CD4-positive, alpha-beta T cell (primary cell): ENCODE measurements at regions not wholly inside any gene's neighbourhood (a gene's known extent, or its start where the extent isn't known, plus 50 kb on each side); places are given as distances from the start of the nearest gene placed in this dataset.

Experiments
- ATAC-seq: fragments of 200-7000 bp; cut with Tn5 transposase; one replicate; pipeline ENCODE4 v1.10.0; 2022; ENCODE audit warnings: mild to moderate bottlenecking; ENCODE audit not compliant: poor library complexity
- CTCF ChIA-PET: fragments of 350-600 bp; sonication (Branson Sonifier 250); formaldehyde crosslinking; loops from one replicate; lab custom pipeline; 2021; ENCODE audit warnings: antibody characterized with exemption, inconsistent platforms; lab: Charles Lee
- POLR2A ChIA-PET: fragments of 350-600 bp; sonication (Branson Sonifier 250); formaldehyde crosslinking; loops from one replicate; lab custom pipeline; 2021; ENCODE audit warnings: antibody characterized with exemption, inconsistent platforms; lab: Charles Lee
- DNase-seq, 14 experiments: peaks; one replicate each; pipeline ENCODE4 v3.0.0-alpha.2; 2013 to 2020; ENCODE audit warnings: mixed read lengths in 2 of 14
- H3K27ac ChIP-seq, 2 donors: one replicate each; pipeline versions ENCODE4 v1.5.1 to v1.7.0; 2013; ENCODE audit warnings: low read length in 2 of 2, low read depth in 1 of 2, mild to moderate bottlenecking in 1 of 2
- H3K27me3 ChIP-seq, 2 experiments: 1 replicate in 1 of 2; 2 replicates in 1 of 2; pipeline versions ENCODE4 v1.6.1 to v1.7.0; 2013; ENCODE audit warnings: low read length in 2 of 2, control low read depth in 1 of 2, mild to moderate bottlenecking in 1 of 2, moderate library complexity in 1 of 2; ENCODE audit not compliant: insufficient read depth in 2 of 2, control insufficient read depth in 1 of 2
- H3K36me3 ChIP-seq: one replicate; pipeline ENCODE4 v1.6.1; 2013; ENCODE audit warnings: low read length, control low read depth; ENCODE audit not compliant: insufficient read depth
- H3K4me1 ChIP-seq: one replicate; pipeline ENCODE4 v1.6.1; 2013; ENCODE audit warnings: low read length, control low read depth; ENCODE audit not compliant: insufficient read depth
- H3K4me3 ChIP-seq: one replicate; pipeline ENCODE4 v1.5.1; 2013; ENCODE audit warnings: mild to moderate bottlenecking, low read length, moderate library complexity
- H3K9me3 ChIP-seq, 2 experiments: 1 replicate in 1 of 2; 2 replicates in 1 of 2; pipeline versions ENCODE4 v1.6.1 to v1.7.0; 2013; ENCODE audit warnings: low read length in 2 of 2, mild to moderate bottlenecking in 2 of 2, control low read depth in 1 of 2, moderate library complexity in 1 of 2; ENCODE audit not compliant: control insufficient read depth in 1 of 2, insufficient read depth in 1 of 2
- H3K27ac Mint-ChIP-seq: one replicate; pipeline ENCODE4 v1.8.0; 2020; ENCODE audit warnings: mixed read lengths
- H3K27me3 Mint-ChIP-seq: one replicate; pipeline ENCODE4 v1.8.0; 2021; ENCODE audit warnings: mixed read lengths
- H3K36me3 Mint-ChIP-seq: one replicate; pipeline ENCODE4 v1.8.0; 2021; ENCODE audit warnings: low read depth, mixed read lengths
- H3K4me1 Mint-ChIP-seq: one replicate; pipeline ENCODE4 v1.8.0; 2021; ENCODE audit warnings: low read depth, mixed read lengths
- H3K4me3 Mint-ChIP-seq: one replicate; pipeline ENCODE4 v1.8.0; 2020; ENCODE audit warnings: mild to moderate bottlenecking, mixed read lengths
- H3K9me3 Mint-ChIP-seq: one replicate; pipeline ENCODE4 v1.8.0; 2020; ENCODE audit warnings: mixed read lengths
- intact Hi-C, 2 experiments: fragments of 100-400 bp; cut with DNase I in 1 of 2; cut with micrococcal nuclease in 1 of 2; formaldehyde crosslinking; loops; one replicate each; pipeline versions ENCODE4 v1.15.1 to v1.9.0; 2023 to 2025; cut with DNase I, micrococcal nuclease
- TF ChIP-seq, protein P1 (sequence below): fragments of 200-600 bp; IDR thresholded peaks from one replicate; pipeline ENCODE4 v1.8.0; 2022; ENCODE audit warnings: antibody characterized with exemption, mild to moderate bottlenecking

GRCh38 chr6:2581611-2582010, 169.1 kb downstream of the MYLK4 start:
- ChIA-PET POLR2A (no interaction called here), CTCF (no interaction called here)
- no peak for DNase-seq
- no peak overlapping the region for H3K4me3 ChIP-seq
- H3K36me3 ChIP-seq = no peaks in the 10 kb centered on the region
- no peak overlapping the region for H3K27ac ChIP-seq
- TF ChIP-seq, protein P1, sequence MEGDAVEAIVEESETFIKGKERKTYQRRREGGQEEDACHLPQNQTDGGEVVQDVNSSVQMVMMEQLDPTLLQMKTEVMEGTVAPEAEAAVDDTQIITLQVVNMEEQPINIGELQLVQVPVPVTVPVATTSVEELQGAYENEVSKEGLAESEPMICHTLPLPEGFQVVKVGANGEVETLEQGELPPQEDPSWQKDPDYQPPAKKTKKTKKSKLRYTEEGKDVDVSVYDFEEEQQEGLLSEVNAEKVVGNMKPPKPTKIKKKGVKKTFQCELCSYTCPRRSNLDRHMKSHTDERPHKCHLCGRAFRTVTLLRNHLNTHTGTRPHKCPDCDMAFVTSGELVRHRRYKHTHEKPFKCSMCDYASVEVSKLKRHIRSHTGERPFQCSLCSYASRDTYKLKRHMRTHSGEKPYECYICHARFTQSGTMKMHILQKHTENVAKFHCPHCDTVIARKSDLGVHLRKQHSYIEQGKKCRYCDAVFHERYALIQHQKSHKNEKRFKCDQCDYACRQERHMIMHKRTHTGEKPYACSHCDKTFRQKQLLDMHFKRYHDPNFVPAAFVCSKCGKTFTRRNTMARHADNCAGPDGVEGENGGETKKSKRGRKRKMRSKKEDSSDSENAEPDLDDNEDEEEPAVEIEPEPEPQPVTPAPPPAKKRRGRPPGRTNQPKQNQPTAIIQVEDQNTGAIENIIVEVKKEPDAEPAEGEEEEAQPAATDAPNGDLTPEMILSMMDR = no peak
- no peak for ATAC-seq
- H3K27ac Mint-ChIP-seq = no peak overlapping the region
- no peaks in the 10 kb centered on the region for H3K4me1 ChIP-seq
- H3K27me3 ChIP-seq = peaks cover 0 to 3% of the 10 kb centered on the region in 2 experiments
- peaks cover 2% of the 10 kb centered on the region for H3K9me3 Mint-ChIP-seq
- intact Hi-C loops = no loop called here
- no peaks in the 10 kb centered on the region for H3K4me1 Mint-ChIP-seq
- H3K27me3 Mint-ChIP-seq = peaks cover 42% of the 10 kb centered on the region
- H3K4me3 Mint-ChIP-seq = no peak overlapping the region
- H3K36me3 Mint-ChIP-seq = no peaks in the 10 kb centered on the region
- no peaks in the 10 kb centered on the region for H3K9me3 ChIP-seq

- CTCF ChIA-PET = no interaction called here
- H3K27me3 Mint-ChIP-seq = peaks cover 42% of the 10 kb centered on the region
Measured at GRCh38 chr6:2581011-2581410, 169.7 kb downstream of the MYLK4 start.

GRCh38 chr6:2579804-2580570, 170.7 kb downstream of the MYLK4 start:
- no peak overlapping the region for H3K4me3 Mint-ChIP-seq
- intact Hi-C loops = no loop called here
- H3K4me1 ChIP-seq = no peaks in the 10 kb centered on the region
- no peak for ATAC-seq
- no peaks in the 10 kb centered on the region for H3K4me1 Mint-ChIP-seq
- no peaks in the 10 kb centered on the region for H3K36me3 ChIP-seq
- CTCF ChIA-PET = no interaction called here
- no peak overlapping the region for H3K27ac ChIP-seq
- H3K9me3 Mint-ChIP-seq = peaks cover 3% of the 10 kb centered on the region
- H3K27me3 ChIP-seq = peaks cover 0 to 3% of the 10 kb centered on the region in 2 experiments
- TF ChIP-seq, protein P1 = no peak
- no peak overlapping the region for H3K27ac Mint-ChIP-seq
- no peak for DNase-seq
- H3K9me3 ChIP-seq = no peaks in the 10 kb centered on the region
- H3K4me3 ChIP-seq = no peak overlapping the region
- no peaks in the 10 kb centered on the region for H3K36me3 Mint-ChIP-seq
- peaks cover 47% of the 10 kb centered on the region for H3K27me3 Mint-ChIP-seq
- POLR2A ChIA-PET = no interaction called here

More at GRCh38 chr6:2581011-2581410, 169.7 kb downstream of the MYLK4 start:
- Mint-ChIP-seq H3K27ac (no peak overlapping the region), H3K4me3 (no peak overlapping the region), H3K4me1 (no peaks in the 10 kb centered on the region), H3K9me3 (no peaks in the 10 kb centered on the region), H3K36me3 (no peaks in the 10 kb centered on the region)
- H3K4me1 ChIP-seq = no peaks in the 10 kb centered on the region
- POLR2A ChIA-PET = no interaction called here
- no peak overlapping the region for H3K27ac ChIP-seq
- H3K4me3 ChIP-seq = no peak overlapping the region
- ATAC-seq (no peak), DNase-seq (no peak)
- peaks cover 0 to 3% of the 10 kb centered on the region in 2 experiments for H3K27me3 ChIP-seq
- intact Hi-C loops = no loop called here
- no peaks in the 10 kb centered on the region for H3K9me3 ChIP-seq
- TF ChIP-seq, protein P1 = no peak
- H3K36me3 ChIP-seq = no peaks in the 10 kb centered on the region
